ENCODE measurements at regions not wholly inside any gene's neighbourhood (a gene's known extent, or its start where the extent isn't known, plus 50 kb on each side); places are given as distances from the start of the nearest gene placed in this dataset.

GRCh38 chr6:23784301-23784919 lies 341.6 kb upstream of the NRSN1 start:
- FAIRE-seq: no peak
- TF ChIP-seq ZNF879 (CRISPR knock-in tag; IDR thresholded peaks at IDR 0.05) (no peak), ZNF670 (CRISPR knock-in tag; IDR thresholded peaks at IDR 0.05; ENCODE audit: borderline replicate concordance) (no peak), YY1 (IDR thresholded peaks at IDR 0.05; ENCODE audit: insufficient read depth, insufficient replicate concordance, low read depth, low read length) (no peak), PAF1 (CRISPR knock-in tag; IDR thresholded peaks at IDR 0.05) (no peak), TFDP2 (CRISPR knock-in tag; IDR thresholded peaks at IDR 0.05) (no peak), NBN (conservative IDR thresholded peaks at IDR 0.05) (no peak), ZSCAN20 (CRISPR knock-in tag; IDR thresholded peaks at IDR 0.05; ENCODE audit: borderline replicate concordance) (no peak), CREBL2 (CRISPR knock-in tag; IDR thresholded peaks at IDR 0.05; ENCODE audit: borderline replicate concordance) (no peak), PBX2 (CRISPR knock-in tag; IDR thresholded peaks at IDR 0.05) (no peak)
- H3K36me3 ChIP-seq (replicated peaks in 1 of 2; ENCODE audit: control insufficient read depth in 1 of 2, insufficient read depth in 2 of 2, low read length in 2 of 2): no peaks in the 10 kb centered on the region
- no peaks in the 10 kb centered on the region for H4K20me1 ChIP-seq (ENCODE audit: insufficient read depth, low read length)
- H3K4me1 ChIP-seq (ENCODE audit: insufficient read depth, low read length): no peaks in the 10 kb centered on the region
- no peaks in the 10 kb centered on the region for H3K27me3 ChIP-seq (ENCODE audit: control insufficient read depth in 1 of 2, insufficient read depth in 2 of 2, low read length in 2 of 2)
- no peak overlapping the region for H3K4me3 ChIP-seq (replicated peaks in 1 of 3; ENCODE audit: insufficient read depth in 1 of 3, low read depth in 2 of 3, low read length in 3 of 3)
- H3K9me3 ChIP-seq (ENCODE audit: low read length): no peaks in the 10 kb centered on the region
- under 1% methylated on average over 7 of the region's 7 CpGs for WGBS (ENCODE audit: low lambda C conversion rate)
- DNase-seq (ENCODE audit: low spot score): no peak
- H3K9ac ChIP-seq (ENCODE audit: insufficient read depth, low read depth, low read length): no peak overlapping the region
- no peak for ATAC-seq
- no peaks in the 10 kb centered on the region for H3K79me2 ChIP-seq (ENCODE audit: insufficient read depth, low read length)
- no peak overlapping the region for H2AFZ ChIP-seq (ENCODE audit: low read length)
- BruUV-seq (replicated peaks): no TSS peak
- in situ Hi-C loops (cut with HindIII; ENCODE audit: extremely low pct_ligation_motif_present, low pct_unique_long_range_greater_than_20kb) (no loop called here), intact Hi-C loops (cut with micrococcal nuclease; ENCODE audit: unreplicated experiment) (no loop called here)
- H3K27ac ChIP-seq (ENCODE audit: extremely low read length, insufficient read depth, low read length): no peak overlapping the region
- POLR2A ChIA-PET: no interaction called here
- no peak overlapping the region for H3K4me2 ChIP-seq (ENCODE audit: low read depth, low read length)
- CTCF ChIA-PET (ENCODE audit: low intra/inter-chr PET ratio, low total read pairs): no interaction called here

All from HepG2 (cell line).